Caco-2 (cell line): ENCODE measurements at regions not wholly inside any gene's neighbourhood (a gene's known extent, or its start where the extent isn't known, plus 50 kb on each side); places are given as distances from the start of the nearest gene placed in this dataset.

Experiments
- BruUV-seq: library from RNA; stranded (reverse); fragments of 400-500 nt; replicated peaks from 2 replicates; lab custom pipeline; 2021; lab: Mats Ljungman, UMichigan
- CTCF ChIA-PET: fragments of 300-600 bp; sonication (Branson Sonifier 250); formaldehyde crosslinking; loops from one replicate; lab custom pipeline; 2022; ENCODE audit warnings: antibody characterized with exemption; lab: Charles Lee
- POLR2A ChIA-PET: fragments of 300-600 bp; sonication (Branson Sonifier 250); formaldehyde crosslinking; loops from one replicate; lab custom pipeline; 2022; ENCODE audit warnings: antibody characterized with exemption; lab: Charles Lee
- DNase-seq, 2 experiments: peaks; one replicate each; pipeline versions ENCODE4 v3.0.0 to v3.0.0-alpha.2; 2020 to 2022
- H3K27me3 ChIP-seq: replicated peaks from 2 replicates; pipeline ENCODE4 v1.6.0; 2011; ENCODE audit warnings: low read length; ENCODE audit not compliant: control insufficient read depth, insufficient read depth
- H3K36me3 ChIP-seq: 2 replicates; pipeline ENCODE4 v1.5.1; 2011; ENCODE audit warnings: low read length; ENCODE audit not compliant: control insufficient read depth, insufficient read depth
- H3K4me1 ChIP-seq: fragments of 250-450 bp; sonication (Bioruptor Pico); 2 replicates; pipeline ENCODE4 v1.5.1; 2020; ENCODE audit warnings: mild to moderate bottlenecking
- H3K4me3 ChIP-seq: 2 replicates; pipeline ENCODE4 v1.5.1; 2011; ENCODE audit warnings: low read depth, mild to moderate bottlenecking, control low read depth, low read length
- H3K9me3 ChIP-seq: fragments of 250-450 bp; sonication (Bioruptor Pico); 2 replicates; pipeline ENCODE4 v1.5.1; 2020; ENCODE audit warnings: mild to moderate bottlenecking, moderate library complexity
- H3K27ac Mint-ChIP-seq: one replicate; pipeline ENCODE4 v1.8.0; 2022; ENCODE audit warnings: mixed read lengths; ENCODE audit not compliant: unreplicated experiment
- H3K27me3 Mint-ChIP-seq: one replicate; pipeline ENCODE4 v1.8.0; 2022; ENCODE audit warnings: mixed read lengths; ENCODE audit not compliant: insufficient read depth, unreplicated experiment
- H3K36me3 Mint-ChIP-seq: one replicate; pipeline ENCODE4 v1.8.0; 2022; ENCODE audit warnings: mild to moderate bottlenecking, mixed read lengths; ENCODE audit not compliant: insufficient read depth, unreplicated experiment
- H3K4me1 Mint-ChIP-seq: one replicate; pipeline ENCODE4 v1.8.0; 2022; ENCODE audit warnings: low read depth, mixed read lengths; ENCODE audit not compliant: unreplicated experiment
- H3K4me3 Mint-ChIP-seq: one replicate; pipeline ENCODE4 v1.8.0; 2022; ENCODE audit warnings: mild to moderate bottlenecking, moderate library complexity, mixed read lengths; ENCODE audit not compliant: unreplicated experiment
- H3K9me3 Mint-ChIP-seq: one replicate; pipeline ENCODE4 v1.8.0; 2022; ENCODE audit warnings: mixed read lengths; ENCODE audit not compliant: unreplicated experiment
- intact Hi-C: fragments of 100-400 bp; cut with micrococcal nuclease; formaldehyde crosslinking; loops from one replicate; pipeline ENCODE4 v1.10.0; 2022; ENCODE audit not compliant: unreplicated experiment
- TF ChIP-seq, protein P1 (sequence below), 2 experiments: fragments of 200-600 bp in 1 of 2; IDR thresholded peaks; 1 replicate in 1 of 2; 2 replicates in 1 of 2; pipeline versions ENCODE4 v1.5.1 to v1.8.0; 2011 to 2022; ENCODE audit warnings: antibody characterized with exemption in 1 of 2, control low read depth in 1 of 2, inconsistent platforms in 1 of 2, low read depth in 1 of 2, low read length in 1 of 2, mild to moderate bottlenecking in 1 of 2, moderate library complexity in 1 of 2; ENCODE audit not compliant: insufficient read depth in 1 of 2, severe bottlenecking in 1 of 2, unreplicated experiment in 1 of 2

DNA sequence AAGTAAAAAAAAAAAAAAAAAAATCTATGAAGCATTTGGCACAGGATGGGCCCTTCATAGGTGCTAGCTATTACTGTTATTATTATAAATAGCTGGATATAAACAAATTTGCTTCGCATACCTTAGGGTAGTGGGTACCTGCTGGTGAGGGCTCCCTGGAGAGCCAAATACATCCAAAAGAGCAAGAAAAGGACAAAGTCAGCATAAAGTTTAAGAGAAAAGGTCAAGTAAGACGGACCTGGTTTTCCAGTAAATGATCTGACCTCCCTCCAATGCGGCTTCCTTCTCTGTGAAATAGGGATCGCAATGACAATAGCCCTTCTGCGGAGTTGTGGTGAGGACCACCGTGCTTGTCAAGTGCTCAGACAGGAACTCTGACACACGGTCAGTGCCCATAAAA is 214.5 kb downstream of the SNX10 start:
- Histone ChIP-seq H3K4me3 (no peak overlapping the region), H3K4me1 (no peaks in the 10 kb centered on the region), H3K27me3 (no peaks in the 10 kb centered on the region), H3K9me3 (no peaks in the 10 kb centered on the region), H3K36me3 (no peaks in the 10 kb centered on the region)
- Mint-ChIP-seq H3K4me3 (no peak overlapping the region), H3K36me3 (no peaks in the 10 kb centered on the region), H3K27ac (no peak overlapping the region), H3K27me3 (peaks cover 24% of the 10 kb centered on the region), H3K9me3 (no peaks in the 10 kb centered on the region), H3K4me1 (no peaks in the 10 kb centered on the region)
- ChIA-PET POLR2A (no interaction called here), CTCF (interaction anchor here (1.0 kb wide), 1 partner anchor 137 kb away, joined by 3 read pairs; no protein-coding TSS in a partner anchor)
- intact Hi-C loops: no loop called here
- no TSS peak for BruUV-seq
- no peak for DNase-seq
- TF ChIP-seq, protein P1, sequence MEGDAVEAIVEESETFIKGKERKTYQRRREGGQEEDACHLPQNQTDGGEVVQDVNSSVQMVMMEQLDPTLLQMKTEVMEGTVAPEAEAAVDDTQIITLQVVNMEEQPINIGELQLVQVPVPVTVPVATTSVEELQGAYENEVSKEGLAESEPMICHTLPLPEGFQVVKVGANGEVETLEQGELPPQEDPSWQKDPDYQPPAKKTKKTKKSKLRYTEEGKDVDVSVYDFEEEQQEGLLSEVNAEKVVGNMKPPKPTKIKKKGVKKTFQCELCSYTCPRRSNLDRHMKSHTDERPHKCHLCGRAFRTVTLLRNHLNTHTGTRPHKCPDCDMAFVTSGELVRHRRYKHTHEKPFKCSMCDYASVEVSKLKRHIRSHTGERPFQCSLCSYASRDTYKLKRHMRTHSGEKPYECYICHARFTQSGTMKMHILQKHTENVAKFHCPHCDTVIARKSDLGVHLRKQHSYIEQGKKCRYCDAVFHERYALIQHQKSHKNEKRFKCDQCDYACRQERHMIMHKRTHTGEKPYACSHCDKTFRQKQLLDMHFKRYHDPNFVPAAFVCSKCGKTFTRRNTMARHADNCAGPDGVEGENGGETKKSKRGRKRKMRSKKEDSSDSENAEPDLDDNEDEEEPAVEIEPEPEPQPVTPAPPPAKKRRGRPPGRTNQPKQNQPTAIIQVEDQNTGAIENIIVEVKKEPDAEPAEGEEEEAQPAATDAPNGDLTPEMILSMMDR (IDR thresholded peaks at IDR 0.05; ENCODE audit: insufficient read depth in 1 of 2, low read depth in 1 of 2, low read length in 1 of 2, severe bottlenecking in 1 of 2, unreplicated experiment in 1 of 2): no peak

DNA sequence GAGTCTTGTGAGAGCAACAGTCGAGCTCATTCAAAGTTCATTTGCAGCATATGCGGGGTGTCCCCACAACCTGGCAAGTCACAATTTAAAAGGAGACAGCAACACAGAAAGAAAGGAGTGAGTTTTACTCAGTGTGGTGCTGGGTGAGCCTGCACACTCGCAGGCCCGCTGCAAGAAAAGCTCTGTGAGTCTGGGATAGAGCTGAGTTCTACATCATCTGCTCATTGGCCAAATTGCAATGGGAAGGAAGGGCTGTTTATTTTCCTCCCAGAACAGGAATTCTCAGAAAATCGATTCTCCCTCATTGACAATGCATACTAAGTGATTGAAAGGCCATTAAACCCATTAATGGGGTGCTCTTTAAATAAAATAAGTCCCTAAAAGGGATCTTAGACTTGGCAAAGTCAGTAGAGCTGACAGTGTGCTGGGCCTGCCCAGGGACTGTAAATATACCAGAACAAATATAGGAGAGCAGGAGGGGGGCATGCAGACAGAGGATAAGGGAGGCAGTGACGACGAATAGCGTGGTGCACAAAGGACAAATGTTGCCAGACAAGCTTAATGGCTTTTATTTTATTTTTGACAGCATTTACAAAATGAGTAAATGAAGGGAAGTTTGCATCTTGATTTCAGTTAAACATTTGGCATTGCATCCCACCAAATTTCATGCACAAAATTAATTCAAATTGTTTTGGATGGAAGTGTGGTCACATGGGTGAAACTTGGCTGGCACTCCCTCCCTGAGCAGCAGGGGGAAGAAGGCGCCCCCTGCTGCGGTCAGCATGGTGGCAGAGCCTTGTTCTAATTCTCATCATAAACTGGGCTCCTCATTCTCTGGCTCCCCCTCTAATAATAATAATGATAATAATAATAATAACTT is 215.7 kb downstream of the SNX10 start:
- H3K27ac Mint-ChIP-seq: no peak overlapping the region
- ChIA-PET POLR2A (no interaction called here), CTCF (no interaction called here)

DNA sequence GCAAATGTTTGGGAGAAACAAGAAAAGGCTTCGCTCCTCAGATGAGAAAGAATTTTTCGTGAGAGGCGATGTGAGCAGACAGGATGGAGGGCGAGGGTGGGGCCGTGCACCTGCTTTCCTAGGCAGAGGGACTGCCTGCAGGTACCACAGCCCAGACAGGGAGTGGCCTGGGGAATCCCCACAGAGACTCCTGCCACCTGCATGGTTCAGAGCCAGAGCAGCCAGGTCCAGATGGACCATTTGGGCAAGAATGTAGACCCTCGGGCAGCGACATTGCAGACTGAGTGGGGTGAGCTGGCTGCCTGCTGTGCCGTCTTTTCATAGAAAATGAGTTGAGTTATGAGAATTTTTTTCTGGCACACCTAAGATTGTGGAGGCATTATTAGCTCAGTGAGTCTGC is 216.8 kb downstream of the SNX10 start:
- ChIA-PET POLR2A (no interaction called here), CTCF (interaction anchor here (0.7 to 1.4 kb wide), 3 partner anchors 45 to 139 kb away, joined by 3 to 10 read pairs (median 5); no protein-coding TSS in a partner anchor)
- Histone ChIP-seq H3K27me3 (no peaks in the 10 kb centered on the region), H3K4me1 (no peaks in the 10 kb centered on the region), H3K36me3 (no peaks in the 10 kb centered on the region), H3K4me3 (no peak overlapping the region), H3K9me3 (no peaks in the 10 kb centered on the region)
- H3K36me3 Mint-ChIP-seq: no peaks in the 10 kb centered on the region
- intact Hi-C loops: no loop called here
- DNase-seq: no peak
- H3K27me3 Mint-ChIP-seq: peaks cover 19% of the 10 kb centered on the region
- no TSS peak for BruUV-seq
- no peaks in the 10 kb centered on the region for H3K9me3 Mint-ChIP-seq
- H3K27ac Mint-ChIP-seq: no peak overlapping the region
- TF ChIP-seq, protein P1 (IDR thresholded peaks at IDR 0.05; ENCODE audit: insufficient read depth in 1 of 2, low read depth in 1 of 2, low read length in 1 of 2, severe bottlenecking in 1 of 2, unreplicated experiment in 1 of 2): no peak
- H3K4me3 Mint-ChIP-seq: no peak overlapping the region
- H3K4me1 Mint-ChIP-seq: no peaks in the 10 kb centered on the region

More for the DNA sequence above, 215.7 kb downstream of the SNX10 start:
- Mint-ChIP-seq H3K36me3 (no peaks in the 10 kb centered on the region), H3K27me3 (peaks cover 21% of the 10 kb centered on the region), H3K4me1 (no peaks in the 10 kb centered on the region), H3K4me3 (no peak overlapping the region), H3K9me3 (no peaks in the 10 kb centered on the region)
- intact Hi-C loops: no loop called here
- DNase-seq: no peak
- TF ChIP-seq, protein P1 (IDR thresholded peaks at IDR 0.05; ENCODE audit: insufficient read depth in 1 of 2, low read depth in 1 of 2, low read length in 1 of 2, severe bottlenecking in 1 of 2, unreplicated experiment in 1 of 2): no peak
- H3K27me3 ChIP-seq: no peaks in the 10 kb centered on the region
- no peaks in the 10 kb centered on the region for H3K9me3 ChIP-seq
- no TSS peak for BruUV-seq
- H3K4me1 ChIP-seq: no peaks in the 10 kb centered on the region
- H3K4me3 ChIP-seq: no peak overlapping the region
- H3K36me3 ChIP-seq: no peaks in the 10 kb centered on the region
